DMS53 treated with DMSO at 0.1 percent for 48 hours (cell line): ENCODE measurements at regions not wholly inside any gene's neighbourhood (a gene's known extent, or its start where the extent isn't known, plus 50 kb on each side); places are given as distances from the start of the nearest gene placed in this dataset.

Source experiments
- DNase-seq: peaks from one replicate; lab custom pipeline; 2025; ENCODE audit not compliant: unreplicated experiment; lab: John Stamatoyannopoulos, UW

GRCh38 chr5:87877495-87877894 lies 391.1 kb downstream of the TMEM161B start:
- no peak for DNase-seq

- DNase-seq, result no peak
Observed at GRCh38 chr5:87877023-87877422, 391.6 kb downstream of the TMEM161B start.

- no peak for DNase-seq
Observed at GRCh38 chr5:87876616-87877015, 392.0 kb downstream of the TMEM161B start.

- peak; percentile 79 for DNase-seq
Observed at GRCh38 chr5:87872986-87873385, 395.7 kb downstream of the TMEM161B start.

- no peak for DNase-seq
Observed at GRCh38 chr5:87868792-87869191, 399.9 kb downstream of the TMEM161B start.

GRCh38 chr5:87867281-87867680 lies 401.4 kb downstream of the TMEM161B start:
- no peak for DNase-seq

- no peak for DNase-seq
Observed at GRCh38 chr5:87853541-87853940, 415.1 kb downstream of the TMEM161B start.

- no peak for DNase-seq
Observed at GRCh38 chr5:87851603-87852002, 417.0 kb downstream of the TMEM161B start.

GRCh38 chr5:87850843-87851242 lies 417.8 kb downstream of the TMEM161B start:
- no peak for DNase-seq

- DNase-seq, result no peak
Observed at GRCh38 chr5:87845734-87846133, 422.9 kb downstream of the TMEM161B start.

GRCh38 chr5:87844866-87845265 lies 423.8 kb downstream of the TMEM161B start:
- DNase-seq, result no peak

GRCh38 chr5:87844449-87844848 lies 424.2 kb downstream of the TMEM161B start:
- DNase-seq, result no peak

GRCh38 chr5:87836696-87837095 lies 424.0 kb upstream of the CCNH start:
- DNase-seq, result no peak

- DNase-seq, result no peak
Observed at GRCh38 chr5:87831499-87831898, 418.8 kb upstream of the CCNH start.

GRCh38 chr5:87829217-87829551 lies 416.5 kb upstream of the CCNH start:
- DNase-seq, result peak; percentile 71

GRCh38 chr5:87828545-87829216 lies 416.0 kb upstream of the CCNH start:
- no peak for DNase-seq

- DNase-seq, result no peak
Observed at GRCh38 chr5:87827539-87827938, 414.8 kb upstream of the CCNH start.

GRCh38 chr5:87826507-87826906 lies 413.8 kb upstream of the CCNH start:
- DNase-seq, result no peak

GRCh38 chr5:87825583-87825982 lies 412.9 kb upstream of the CCNH start:
- DNase-seq, result no peak

- DNase-seq, result no peak
Observed at GRCh38 chr5:87807783-87808182, 395.1 kb upstream of the CCNH start.

GRCh38 chr5:87803352-87803751 lies 390.6 kb upstream of the CCNH start:
- no peak for DNase-seq

- no peak for DNase-seq
Observed at GRCh38 chr5:87791869-87792268, 379.1 kb upstream of the CCNH start.

- no peak for DNase-seq
Observed at GRCh38 chr5:87788416-87788815, 375.7 kb upstream of the CCNH start.
